ENCODE measurements at regions not wholly inside any gene's neighbourhood (a gene's known extent, or its start where the extent isn't known, plus 50 kb on each side); places are given as distances from the start of the nearest gene placed in this dataset.

DNA sequence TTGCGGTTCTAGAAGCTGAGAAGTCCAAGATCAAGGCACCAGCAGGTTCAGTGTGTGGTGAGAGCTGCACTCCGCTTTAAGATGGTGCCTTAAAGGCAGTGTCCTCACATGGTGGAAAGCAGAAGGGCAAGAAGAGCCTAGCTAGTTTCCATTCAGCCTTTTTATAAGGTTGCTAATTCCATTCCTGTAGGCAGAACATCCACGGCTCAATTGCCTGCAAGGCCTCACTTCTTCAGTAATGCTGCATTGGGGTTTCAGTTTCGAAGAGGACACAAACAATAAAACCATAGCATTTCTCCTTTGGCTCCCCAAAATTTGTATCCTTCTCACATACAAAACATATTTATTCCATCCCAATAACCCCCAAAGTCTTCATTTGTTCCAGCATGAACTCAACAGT lies 109.5 kb upstream of the KCND2 start:
- Histone ChIP-seq H3K79me2 (ENCODE audit: control insufficient read depth, insufficient read depth, low read length) (no peaks in the 10 kb centered on the region), H3K27me3 (replicated peaks in 1 of 2; ENCODE audit: control insufficient read depth in 2 of 2, insufficient read depth in 2 of 2, low read length in 1 of 2) (no peaks in the 10 kb centered on the region), H3K4me3 (no peak overlapping the region), H3K4me1 (ENCODE audit: control insufficient read depth, insufficient read depth, low read length) (no peaks in the 10 kb centered on the region), H3K4me2 (ENCODE audit: control insufficient read depth, insufficient read depth) (no peak overlapping the region), H4K20me1 (ENCODE audit: control insufficient read depth, insufficient read depth) (no peaks in the 10 kb centered on the region), H3K36me3 (ENCODE audit: control insufficient read depth in 2 of 2, insufficient read depth in 2 of 2, low read length in 1 of 2) (no peaks in the 10 kb centered on the region), H2AFZ (ENCODE audit: control insufficient read depth, low read depth, low read length) (no peak overlapping the region), H3K27ac (ENCODE audit: control insufficient read depth, insufficient read depth) (no peak overlapping the region), H3K9ac (ENCODE audit: control insufficient read depth, insufficient read depth, low read length) (no peak overlapping the region), H3K9me3 (replicated peaks; ENCODE audit: control insufficient read depth, insufficient read depth, low read length) (no peaks in the 10 kb centered on the region)
- ATAC-seq (no peak), FAIRE-seq (no peak), DNase-seq (ENCODE audit: low read depth, low spot score) (no peak)
- TF ChIP-seq MEF2A (IDR thresholded peaks at IDR 0.05; ENCODE audit: insufficient read depth, low read depth, low read length) (no peak), RBBP5 (conservative IDR thresholded peaks at IDR 0.05) (no peak), PML (IDR thresholded peaks at IDR 0.05; ENCODE audit: low read length) (no peak)
- ChIA-PET POLR2A (no interaction called here), SMC1A (ENCODE audit: uncharacterized antibody, unreplicated experiment) (no interaction called here), CTCF (no interaction called here), RAD21 (ENCODE audit: unreplicated experiment) (no interaction called here)
- intact Hi-C loops (cut with micrococcal nuclease; ENCODE audit: unreplicated experiment) (no loop called here), in situ Hi-C loops (cut with MboI) (no loop called here)
- BruUV-seq (replicated peaks), result no TSS peak
- WGBS (ENCODE audit: insufficient coverage, insufficient replicate concordance, low lambda C conversion rate, missing lambda C conversion rate), result 18% methylated on average over 4 of the region's 4 CpGs

DNA sequence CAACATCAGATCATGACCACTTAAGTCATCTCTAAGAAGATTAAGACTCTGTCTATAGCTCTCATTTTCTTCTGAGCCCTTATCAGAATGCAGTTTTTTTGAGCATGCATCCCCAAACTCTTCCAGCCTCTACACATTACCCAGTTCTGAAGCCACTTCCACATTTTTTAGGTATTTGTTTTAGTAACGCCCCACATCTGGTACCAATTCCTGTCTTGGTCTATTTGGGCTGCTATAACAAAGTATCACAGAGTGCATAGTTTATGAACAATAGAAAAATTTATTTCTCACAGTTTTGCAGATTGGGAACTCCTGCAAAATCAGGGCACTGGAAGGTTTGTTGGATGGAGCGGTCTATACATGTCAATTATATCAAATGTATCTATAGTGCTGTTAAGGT lies 107.7 kb upstream of the KCND2 start:
- H3K79me2 ChIP-seq (ENCODE audit: control insufficient read depth, insufficient read depth, low read length), result no peaks in the 10 kb centered on the region
- intact Hi-C loops (cut with micrococcal nuclease; ENCODE audit: unreplicated experiment), result no loop called here
- ChIA-PET SMC1A (ENCODE audit: uncharacterized antibody, unreplicated experiment) (no interaction called here), RAD21 (ENCODE audit: unreplicated experiment) (no interaction called here), POLR2A (no interaction called here), CTCF (no interaction called here)
- no peak overlapping the region for H2AFZ ChIP-seq (ENCODE audit: control insufficient read depth, low read depth, low read length)
- FAIRE-seq (no peak), DNase-seq (ENCODE audit: low read depth, low spot score) (no peak), ATAC-seq (no peak)
- BruUV-seq (replicated peaks), result no TSS peak
- in situ Hi-C loops (cut with MboI), result no loop called here
- H3K9me3 ChIP-seq (replicated peaks; ENCODE audit: control insufficient read depth, insufficient read depth, low read length), result no peaks in the 10 kb centered on the region
- H4K20me1 ChIP-seq (ENCODE audit: control insufficient read depth, insufficient read depth), result no peaks in the 10 kb centered on the region
- H3K4me3 ChIP-seq, result no peak overlapping the region
- no peak overlapping the region for H3K4me2 ChIP-seq (ENCODE audit: control insufficient read depth, insufficient read depth)
- H3K27ac ChIP-seq (ENCODE audit: control insufficient read depth, insufficient read depth), result no peak overlapping the region
- 3% methylated on average over 2 of the region's 2 CpGs for WGBS (ENCODE audit: insufficient coverage, insufficient replicate concordance, low lambda C conversion rate, missing lambda C conversion rate)
- H3K36me3 ChIP-seq (ENCODE audit: control insufficient read depth in 2 of 2, insufficient read depth in 2 of 2, low read length in 1 of 2), result no peaks in the 10 kb centered on the region
- no peaks in the 10 kb centered on the region for H3K27me3 ChIP-seq (replicated peaks in 1 of 2; ENCODE audit: control insufficient read depth in 2 of 2, insufficient read depth in 2 of 2, low read length in 1 of 2)
- H3K4me1 ChIP-seq (ENCODE audit: control insufficient read depth, insufficient read depth, low read length), result no peaks in the 10 kb centered on the region
- no peak overlapping the region for H3K9ac ChIP-seq (ENCODE audit: control insufficient read depth, insufficient read depth, low read length)
- TF ChIP-seq IKZF2 (IDR thresholded peaks at IDR 0.05), result no peak
- no peak for TF ChIP-seq TARDBP (IDR thresholded peaks at IDR 0.05; ENCODE audit: borderline replicate concordance)
- TF ChIP-seq ZNF217 (IDR thresholded peaks at IDR 0.05), result no peak
- no peak for TF ChIP-seq MXI1 (IDR thresholded peaks at IDR 0.05; ENCODE audit: low read depth, low read length)
- TF ChIP-seq DPF2 (IDR thresholded peaks at IDR 0.05), result no peak
- TF ChIP-seq FOXM1 (IDR thresholded peaks at IDR 0.05; ENCODE audit: low read depth, low read length), result no peak
- TF ChIP-seq, protein P1, sequence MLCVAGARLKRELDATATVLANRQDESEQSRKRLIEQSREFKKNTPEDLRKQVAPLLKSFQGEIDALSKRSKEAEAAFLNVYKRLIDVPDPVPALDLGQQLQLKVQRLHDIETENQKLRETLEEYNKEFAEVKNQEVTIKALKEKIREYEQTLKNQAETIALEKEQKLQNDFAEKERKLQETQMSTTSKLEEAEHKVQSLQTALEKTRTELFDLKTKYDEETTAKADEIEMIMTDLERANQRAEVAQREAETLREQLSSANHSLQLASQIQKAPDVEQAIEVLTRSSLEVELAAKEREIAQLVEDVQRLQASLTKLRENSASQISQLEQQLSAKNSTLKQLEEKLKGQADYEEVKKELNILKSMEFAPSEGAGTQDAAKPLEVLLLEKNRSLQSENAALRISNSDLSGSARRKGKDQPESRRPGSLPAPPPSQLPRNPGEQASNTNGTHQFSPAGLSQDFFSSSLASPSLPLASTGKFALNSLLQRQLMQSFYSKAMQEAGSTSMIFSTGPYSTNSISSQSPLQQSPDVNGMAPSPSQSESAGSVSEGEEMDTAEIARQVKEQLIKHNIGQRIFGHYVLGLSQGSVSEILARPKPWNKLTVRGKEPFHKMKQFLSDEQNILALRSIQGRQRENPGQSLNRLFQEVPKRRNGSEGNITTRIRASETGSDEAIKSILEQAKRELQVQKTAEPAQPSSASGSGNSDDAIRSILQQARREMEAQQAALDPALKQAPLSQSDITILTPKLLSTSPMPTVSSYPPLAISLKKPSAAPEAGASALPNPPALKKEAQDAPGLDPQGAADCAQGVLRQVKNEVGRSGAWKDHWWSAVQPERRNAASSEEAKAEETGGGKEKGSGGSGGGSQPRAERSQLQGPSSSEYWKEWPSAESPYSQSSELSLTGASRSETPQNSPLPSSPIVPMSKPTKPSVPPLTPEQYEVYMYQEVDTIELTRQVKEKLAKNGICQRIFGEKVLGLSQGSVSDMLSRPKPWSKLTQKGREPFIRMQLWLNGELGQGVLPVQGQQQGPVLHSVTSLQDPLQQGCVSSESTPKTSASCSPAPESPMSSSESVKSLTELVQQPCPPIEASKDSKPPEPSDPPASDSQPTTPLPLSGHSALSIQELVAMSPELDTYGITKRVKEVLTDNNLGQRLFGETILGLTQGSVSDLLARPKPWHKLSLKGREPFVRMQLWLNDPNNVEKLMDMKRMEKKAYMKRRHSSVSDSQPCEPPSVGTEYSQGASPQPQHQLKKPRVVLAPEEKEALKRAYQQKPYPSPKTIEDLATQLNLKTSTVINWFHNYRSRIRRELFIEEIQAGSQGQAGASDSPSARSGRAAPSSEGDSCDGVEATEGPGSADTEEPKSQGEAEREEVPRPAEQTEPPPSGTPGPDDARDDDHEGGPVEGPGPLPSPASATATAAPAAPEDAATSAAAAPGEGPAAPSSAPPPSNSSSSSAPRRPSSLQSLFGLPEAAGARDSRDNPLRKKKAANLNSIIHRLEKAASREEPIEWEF (IDR thresholded peaks at IDR 0.05; ENCODE audit: insufficient replicate concordance, low read depth, low read length), result no peak
- TF ChIP-seq, protein P2, sequence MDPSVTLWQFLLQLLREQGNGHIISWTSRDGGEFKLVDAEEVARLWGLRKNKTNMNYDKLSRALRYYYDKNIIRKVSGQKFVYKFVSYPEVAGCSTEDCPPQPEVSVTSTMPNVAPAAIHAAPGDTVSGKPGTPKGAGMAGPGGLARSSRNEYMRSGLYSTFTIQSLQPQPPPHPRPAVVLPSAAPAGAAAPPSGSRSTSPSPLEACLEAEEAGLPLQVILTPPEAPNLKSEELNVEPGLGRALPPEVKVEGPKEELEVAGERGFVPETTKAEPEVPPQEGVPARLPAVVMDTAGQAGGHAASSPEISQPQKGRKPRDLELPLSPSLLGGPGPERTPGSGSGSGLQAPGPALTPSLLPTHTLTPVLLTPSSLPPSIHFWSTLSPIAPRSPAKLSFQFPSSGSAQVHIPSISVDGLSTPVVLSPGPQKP (IDR thresholded peaks at IDR 0.05; ENCODE audit: low read depth, low read length), result no peak
- TF ChIP-seq NR2F1 (conservative IDR thresholded peaks at IDR 0.05), result no peak
- TF ChIP-seq POU2F2 (IDR thresholded peaks at IDR 0.05; ENCODE audit: borderline replicate concordance, low read depth, low read length), result no peak
- TF ChIP-seq RB1 (IDR thresholded peaks at IDR 0.05; ENCODE audit: borderline replicate concordance), result no peak
- TF ChIP-seq ZSCAN29 (IDR thresholded peaks at IDR 0.05), result no peak
- no peak for TF ChIP-seq JUND (IDR thresholded peaks at IDR 0.05; ENCODE audit: low read depth, low read length)
